Coronary artery (tissue), 2 donors: ENCODE measurements at regions not wholly inside any gene's neighbourhood (a gene's known extent, or its start where the extent isn't known, plus 50 kb on each side); places are given as distances from the start of the nearest gene placed in this dataset.
"Not testable (repeated sequence)": the region's sequence is repeated elsewhere in the genome, so short reads cannot be mapped to it uniquely, and the experiment has no call there.

ENCODE experiments used
- DNase-seq: peaks from one replicate; pipeline ENCODE4 v3.0.0-alpha.2; 2017; ENCODE audit warnings: low spot score
- H3K27ac ChIP-seq, 2 donors: fragments of 200-600 bp; sonication (generic); one replicate each; pipeline ENCODE4 v1.5.1; 2016 to 2019
- H3K4me3 ChIP-seq: fragments of 200-600 bp; sonication (generic); 2 replicates; pipeline ENCODE4 v1.5.1; 2016; ENCODE audit warnings: mild to moderate bottlenecking, moderate library complexity
- CTCF ChIP-seq: fragments of 200-600 bp; sonication (generic); IDR thresholded peaks from one replicate; pipeline ENCODE4 v1.5.1; 2019; ENCODE audit warnings: antibody characterized with exemption

GRCh38 chr6:169362501-169363121 lies 109.0 kb upstream of the THBS2 start:
- no peak overlapping the region for H3K27ac ChIP-seq

GRCh38 chr6:169355001-169355400 lies 101.4 kb upstream of the THBS2 start:
- DNase-seq, H3K27ac ChIP-seq, H3K4me3 ChIP-seq: not testable (repeated sequence)

More at GRCh38 chr6:169362501-169363121, 109.0 kb upstream of the THBS2 start:
- no peak for DNase-seq
- TF ChIP-seq CTCF = no peak
- H3K4me3 ChIP-seq = no peak overlapping the region

GRCh38 chr6:169345146-169345545 lies 91.5 kb upstream of the THBS2 start:
- Histone ChIP-seq H3K4me3 (no peak overlapping the region), H3K27ac (no peak overlapping the region)
- TF ChIP-seq CTCF = no peak
- no peak for DNase-seq

GRCh38 chr6:169344750-169345065 lies 91.1 kb upstream of the THBS2 start:
- no peak for DNase-seq
- no peak for TF ChIP-seq CTCF
- H3K27ac ChIP-seq = no peak overlapping the region
- H3K4me3 ChIP-seq = no peak overlapping the region

- Histone ChIP-seq H3K4me3 (no peak overlapping the region), H3K27ac (no peak overlapping the region)
- DNase-seq = no peak
- no peak for TF ChIP-seq CTCF
These were observed 90.5 kb upstream of the THBS2 start for GRCh38 chr6:169343886-169344749.

GRCh38 chr6:169342710-169343109 lies 89.1 kb upstream of the THBS2 start:
- no peak overlapping the region for H3K27ac ChIP-seq
- TF ChIP-seq CTCF = no peak
- no peak for DNase-seq
- no peak overlapping the region for H3K4me3 ChIP-seq

GRCh38 chr6:169341706-169342105 lies 88.1 kb upstream of the THBS2 start:
- no peak overlapping the region for H3K4me3 ChIP-seq
- no peak for DNase-seq
- no peak for TF ChIP-seq CTCF
- H3K27ac ChIP-seq = no peak overlapping the region
